HG02840 (cell line): ENCODE measurements at regions not wholly inside any gene's neighbourhood (a gene's known extent, or its start where the extent isn't known, plus 50 kb on each side); places are given as distances from the start of the nearest gene placed in this dataset.
"Not testable (repeated sequence)": the region's sequence is repeated elsewhere in the genome, so short reads cannot be mapped to it uniquely, and the experiment has no call there.

Source experiments
- ATAC-seq: cut with Tn5 transposase; IDR thresholded peaks from one replicate; pipeline ENCODE4 v1.9.1; 2021; ENCODE audit warnings: mild to moderate bottlenecking, moderate library complexity, moderate number of reproducible peaks; ENCODE audit not compliant: unreplicated experiment, low FRiP score

DNA sequence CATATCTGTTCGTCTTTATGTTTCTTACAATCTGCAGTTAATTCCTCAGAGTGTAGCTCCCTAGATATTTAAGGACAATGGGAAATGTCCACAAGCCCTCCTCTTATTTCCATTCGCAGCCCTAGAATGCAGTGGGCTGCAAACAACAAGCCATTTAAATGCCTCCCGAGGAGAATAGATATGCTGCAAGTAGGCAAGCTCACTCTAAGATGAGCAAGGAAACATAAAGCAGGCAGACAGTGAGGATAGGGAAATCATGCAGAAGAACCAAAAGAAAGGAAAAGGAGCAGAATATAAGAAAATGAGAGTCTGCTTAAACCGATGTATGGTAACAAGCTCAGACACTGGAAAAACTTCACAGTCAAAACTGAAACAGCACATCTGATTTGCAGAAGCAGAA lies 561.9 kb downstream of the GBE1 start:
- no peak for ATAC-seq

DNA sequence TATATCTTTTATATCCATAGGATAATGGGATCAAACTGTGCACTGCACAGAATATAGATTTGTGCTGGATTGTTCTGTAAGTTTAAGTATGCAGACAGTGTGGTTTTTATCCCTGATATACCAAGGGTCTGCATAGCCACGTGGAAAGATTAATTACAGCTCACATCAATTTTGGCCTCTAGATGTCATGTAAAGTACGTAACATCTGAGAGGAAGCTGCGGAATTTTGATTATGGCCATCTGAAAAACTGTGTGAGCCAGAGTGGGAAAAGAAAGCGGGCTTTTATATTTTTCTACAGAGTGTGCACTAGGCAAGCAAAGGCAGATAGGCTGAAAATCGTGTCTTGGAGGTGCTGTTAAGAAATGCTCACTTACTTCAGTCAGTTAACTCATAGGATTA lies 562.7 kb downstream of the GBE1 start:
- no peak for ATAC-seq

DNA sequence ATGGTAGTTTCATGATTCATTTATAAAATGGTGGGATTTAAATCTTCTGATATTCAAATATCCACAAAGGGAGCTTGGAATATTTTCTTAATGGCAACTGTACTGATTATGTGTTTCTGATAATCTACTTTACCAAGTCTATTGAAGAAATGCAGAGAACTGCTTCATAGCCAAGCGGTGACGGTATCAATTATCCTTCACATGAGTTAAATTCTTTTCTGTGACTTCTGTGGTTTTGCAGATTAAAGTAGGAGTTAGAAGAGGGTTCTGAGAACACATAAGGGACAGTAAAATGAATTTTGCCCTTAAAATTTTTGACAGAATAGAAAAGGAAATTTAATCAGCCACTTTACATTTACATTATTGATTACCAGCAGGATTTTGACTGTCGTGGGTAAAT lies 563.2 kb downstream of the GBE1 start:
- ATAC-seq = no peak

DNA sequence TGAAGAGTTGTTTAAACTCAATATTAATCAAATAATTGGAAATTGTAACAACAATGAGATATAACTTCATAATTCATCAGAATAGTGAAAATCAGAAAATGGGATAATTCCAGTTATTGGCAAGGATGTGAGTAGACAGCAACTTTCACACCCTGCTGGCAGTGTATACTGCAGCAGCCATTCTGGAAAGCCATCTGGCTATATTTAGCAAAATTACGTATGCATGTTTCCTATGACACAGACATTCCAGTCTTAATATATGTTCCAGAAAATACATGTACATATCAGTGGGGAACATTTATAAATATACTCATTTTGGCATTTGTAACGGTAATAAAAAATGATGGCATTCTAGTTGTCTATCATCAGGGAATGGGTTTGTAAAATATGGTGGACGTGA lies 564.1 kb downstream of the GBE1 start:
- ATAC-seq = no peak

DNA sequence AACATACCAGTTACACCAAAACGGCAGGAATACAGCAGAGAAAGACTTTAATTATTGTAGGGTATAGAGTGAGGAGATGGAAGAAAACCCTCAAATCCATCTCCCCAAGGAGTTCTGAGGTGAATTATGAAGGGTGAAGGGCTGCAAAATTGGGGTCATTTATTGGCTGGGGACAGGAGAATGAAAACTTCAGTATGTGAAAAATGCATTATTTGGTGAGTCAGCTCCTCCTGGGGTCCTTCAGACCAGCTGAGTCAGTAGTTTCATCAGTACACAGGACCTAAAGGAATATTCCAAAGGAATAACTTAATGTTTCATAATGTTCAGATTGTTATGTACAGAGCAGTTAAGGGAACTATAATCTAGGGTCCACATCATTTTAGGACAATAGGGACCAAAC lies 566.0 kb downstream of the GBE1 start:
- no peak for ATAC-seq

DNA sequence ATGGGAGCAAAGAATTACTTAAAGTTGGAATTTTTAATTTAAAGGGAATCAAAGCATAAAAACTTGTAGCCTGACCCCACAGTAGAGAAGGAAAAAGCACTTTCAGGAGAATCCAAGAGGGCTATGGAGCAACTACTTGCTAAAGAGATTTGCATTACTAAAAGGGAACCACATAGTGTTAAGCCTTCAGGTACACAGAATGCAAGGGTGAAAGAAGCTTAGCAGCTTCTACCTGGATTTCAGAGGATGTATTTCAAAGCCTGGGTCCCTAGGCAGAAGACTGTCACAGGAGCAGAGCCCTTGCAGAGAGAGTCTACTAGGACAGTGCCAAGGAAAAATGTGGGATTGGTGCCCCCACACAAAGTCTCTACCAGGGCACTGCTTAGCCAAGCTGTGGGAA lies 575.0 kb downstream of the GBE1 start:
- ATAC-seq = no peak

DNA sequence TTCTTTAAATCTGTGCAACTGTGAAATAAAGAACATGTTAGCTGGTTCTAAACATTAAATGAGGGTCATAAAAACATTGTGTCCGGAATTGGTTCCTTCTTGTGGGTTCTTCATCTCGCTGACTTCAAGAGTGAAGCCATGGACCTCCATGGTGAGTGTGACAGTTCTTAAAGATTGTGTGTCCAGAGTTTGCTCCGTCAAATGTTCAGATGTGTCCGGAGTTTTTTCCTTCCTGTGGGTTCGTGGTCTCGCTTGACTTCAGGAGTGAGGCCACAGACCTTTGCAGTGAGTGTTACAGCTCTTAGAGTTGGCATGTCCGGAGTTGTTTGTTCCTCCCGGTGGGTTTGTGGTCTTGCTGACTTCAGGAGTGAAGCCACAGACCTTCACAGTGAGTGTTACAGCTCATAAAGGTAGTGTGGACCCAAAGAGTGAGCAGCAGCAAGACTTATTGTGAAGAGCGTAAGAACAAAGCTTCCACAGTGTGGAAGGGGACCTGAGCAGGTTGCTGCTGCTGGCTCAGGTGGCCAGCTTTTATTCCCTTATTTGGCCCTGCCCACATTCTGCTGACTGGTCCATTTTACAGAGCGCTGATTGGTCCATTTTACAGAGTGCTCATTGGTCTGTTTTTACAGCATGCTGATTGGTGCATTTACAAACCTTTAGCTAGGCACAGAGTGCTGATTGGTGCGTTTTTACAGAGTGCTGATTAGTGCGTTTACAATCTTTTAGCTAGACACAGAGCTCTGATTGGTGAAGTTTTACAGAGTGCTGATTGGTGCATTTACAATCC lies 579.2 kb downstream of the GBE1 start:
- not testable (repeated sequence) for ATAC-seq

DNA sequence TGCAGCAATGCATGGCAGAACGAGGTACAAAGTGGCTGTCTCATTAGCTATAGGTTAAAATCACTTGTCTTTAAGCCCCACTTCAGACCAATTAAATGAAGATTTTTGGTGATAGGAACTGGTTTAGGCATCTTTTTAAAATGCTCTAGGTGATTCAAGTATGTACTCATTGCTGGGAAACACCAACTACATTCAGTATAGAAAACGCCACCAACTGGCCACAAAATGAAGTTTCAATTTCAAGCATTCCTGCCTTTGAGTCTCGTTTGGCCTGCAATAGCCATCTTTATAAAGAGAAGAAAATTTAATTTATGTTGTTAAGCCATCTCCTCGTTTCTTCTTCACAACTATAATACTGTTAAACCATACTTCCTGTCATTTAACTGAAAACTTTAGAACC lies 587.9 kb downstream of the GBE1 start:
- ATAC-seq = no peak

DNA sequence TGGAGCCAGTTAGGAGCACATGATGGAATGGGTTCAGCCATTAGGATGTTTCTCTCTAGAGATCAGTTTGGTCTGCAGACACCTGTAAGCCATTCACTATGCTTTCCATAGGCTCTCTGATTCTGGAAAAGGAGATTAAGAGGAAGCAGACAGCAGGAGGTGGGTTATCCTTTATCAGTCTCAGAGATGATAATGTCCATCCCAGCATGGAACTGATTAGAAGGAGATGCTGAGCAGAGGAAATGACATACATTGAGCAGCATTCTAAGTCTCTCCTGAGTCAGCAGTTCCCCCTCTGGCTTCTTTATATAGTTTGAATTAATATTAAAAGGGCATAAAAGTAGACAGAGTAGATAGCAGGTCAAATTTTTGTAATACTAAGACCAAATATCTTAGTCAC lies 591.1 kb downstream of the GBE1 start:
- ATAC-seq = no peak

DNA sequence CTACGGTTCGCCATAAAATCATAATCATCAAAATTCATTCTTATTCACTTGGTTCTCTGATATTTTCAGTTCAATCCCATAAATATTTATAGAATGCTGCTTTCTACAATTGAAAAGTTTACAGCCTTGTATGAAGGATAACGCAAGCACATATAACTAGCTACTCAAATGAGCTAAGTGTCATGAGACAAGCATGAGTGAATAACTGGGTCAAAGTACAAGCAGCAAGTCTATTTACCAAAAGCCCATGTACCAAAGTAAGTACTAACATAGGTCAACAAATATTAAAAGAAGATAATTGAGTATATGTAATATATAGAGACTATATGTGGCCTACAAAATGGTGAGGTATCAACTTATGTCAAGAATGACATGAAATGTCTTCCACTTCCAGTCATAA lies 596.6 kb downstream of the GBE1 start:
- no peak for ATAC-seq

DNA sequence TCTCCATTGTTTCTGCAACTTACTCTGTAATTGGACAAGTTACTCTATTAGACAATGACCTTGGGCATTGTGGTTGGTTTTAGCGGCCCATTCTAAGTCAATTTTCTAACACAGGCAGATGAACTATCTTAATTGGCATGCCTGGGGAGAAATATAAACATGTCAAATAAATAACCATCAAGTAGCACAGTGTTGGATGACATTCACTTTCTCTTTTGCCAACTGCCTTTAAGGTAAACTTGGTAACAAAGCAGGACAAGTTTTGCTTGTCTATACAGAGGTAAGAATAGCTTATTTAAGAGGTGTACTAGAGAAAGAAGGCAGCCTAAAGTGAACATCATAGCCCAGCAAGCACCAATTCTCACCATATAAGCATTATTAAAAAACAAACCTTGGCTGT lies 599.6 kb downstream of the GBE1 start:
- no peak for ATAC-seq

DNA sequence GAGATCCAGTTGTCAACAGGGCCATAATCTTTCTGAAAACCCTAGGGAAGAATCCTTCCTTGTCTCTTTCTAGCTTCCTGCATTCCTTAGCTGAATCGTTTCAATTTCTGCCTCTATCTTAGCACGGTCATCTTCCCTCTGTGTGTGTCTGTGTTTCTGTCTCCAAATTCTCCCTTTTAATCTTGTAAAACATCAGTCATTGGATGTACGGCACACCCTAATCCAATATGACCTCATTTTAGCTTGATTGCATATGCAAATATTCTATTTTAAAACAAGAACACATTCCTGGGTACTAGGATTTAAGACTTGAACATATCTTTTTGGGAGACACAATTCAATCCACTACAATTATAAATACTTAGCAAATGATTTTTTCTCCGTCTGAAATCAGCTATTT lies 600.3 kb downstream of the GBE1 start:
- no peak for ATAC-seq

DNA sequence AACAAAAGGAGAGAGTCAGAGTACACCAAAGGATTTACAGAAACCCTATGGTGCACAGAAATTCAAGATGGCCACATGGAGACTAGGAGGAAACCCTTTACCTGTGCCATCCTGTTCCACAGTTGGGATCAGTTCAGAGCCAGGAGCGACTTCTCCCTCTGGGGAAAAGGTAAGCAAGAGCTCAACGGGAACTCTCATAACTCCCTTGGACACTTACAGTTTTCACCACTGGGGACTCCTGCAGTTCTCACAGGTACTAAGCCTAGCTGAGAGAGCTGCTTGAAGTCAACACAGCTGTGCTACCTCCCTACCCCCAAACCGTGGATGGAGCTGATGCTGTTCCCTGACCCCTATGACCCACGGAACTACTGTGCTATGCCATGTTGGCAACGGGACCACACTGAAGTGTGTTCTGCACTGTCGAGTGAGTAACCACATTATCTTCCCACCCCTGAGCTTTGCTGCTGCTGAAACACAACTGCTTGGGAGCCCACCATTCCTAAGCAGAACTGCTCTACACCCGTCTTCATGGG lies 606.8 kb downstream of the GBE1 start:
- ATAC-seq = no peak

DNA sequence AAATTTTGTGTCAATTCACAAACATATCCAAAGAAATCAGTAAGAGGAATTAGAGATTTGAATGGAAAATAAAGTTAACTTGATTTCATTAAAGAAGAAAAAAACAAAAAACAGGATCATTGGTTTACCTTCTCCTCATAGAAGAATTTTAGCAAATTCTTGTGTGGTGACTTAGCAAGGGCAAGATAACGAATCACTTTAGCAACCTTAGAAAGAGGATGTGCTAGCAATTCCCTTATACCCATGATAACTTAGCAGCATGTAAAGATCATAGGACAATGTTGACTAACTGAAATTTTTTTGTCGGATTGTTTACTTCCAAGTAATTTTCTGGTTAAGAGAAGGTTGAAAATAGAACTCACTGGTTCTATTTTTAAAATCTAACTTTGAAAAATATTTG lies 609.3 kb downstream of the GBE1 start:
- ATAC-seq = no peak

DNA sequence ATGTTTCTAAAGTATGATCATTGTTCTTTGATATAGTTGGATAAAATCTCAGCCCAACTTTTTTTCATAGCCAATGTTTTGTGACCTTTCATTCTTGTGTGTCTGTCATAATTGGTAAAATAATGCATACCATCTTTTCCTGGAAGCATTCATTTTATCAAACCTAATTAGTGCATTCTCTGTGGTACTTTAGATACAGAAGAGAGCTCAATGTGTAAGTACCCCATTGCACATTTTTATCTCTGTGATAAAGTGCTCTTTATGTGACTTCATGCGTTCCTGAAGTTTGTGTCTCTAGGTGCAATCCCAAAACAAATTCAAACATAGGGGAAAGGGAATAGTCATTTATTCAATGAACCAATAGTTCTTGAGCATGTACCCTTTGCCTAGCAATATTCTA lies 628.5 kb downstream of the GBE1 start:
- ATAC-seq = no peak

DNA sequence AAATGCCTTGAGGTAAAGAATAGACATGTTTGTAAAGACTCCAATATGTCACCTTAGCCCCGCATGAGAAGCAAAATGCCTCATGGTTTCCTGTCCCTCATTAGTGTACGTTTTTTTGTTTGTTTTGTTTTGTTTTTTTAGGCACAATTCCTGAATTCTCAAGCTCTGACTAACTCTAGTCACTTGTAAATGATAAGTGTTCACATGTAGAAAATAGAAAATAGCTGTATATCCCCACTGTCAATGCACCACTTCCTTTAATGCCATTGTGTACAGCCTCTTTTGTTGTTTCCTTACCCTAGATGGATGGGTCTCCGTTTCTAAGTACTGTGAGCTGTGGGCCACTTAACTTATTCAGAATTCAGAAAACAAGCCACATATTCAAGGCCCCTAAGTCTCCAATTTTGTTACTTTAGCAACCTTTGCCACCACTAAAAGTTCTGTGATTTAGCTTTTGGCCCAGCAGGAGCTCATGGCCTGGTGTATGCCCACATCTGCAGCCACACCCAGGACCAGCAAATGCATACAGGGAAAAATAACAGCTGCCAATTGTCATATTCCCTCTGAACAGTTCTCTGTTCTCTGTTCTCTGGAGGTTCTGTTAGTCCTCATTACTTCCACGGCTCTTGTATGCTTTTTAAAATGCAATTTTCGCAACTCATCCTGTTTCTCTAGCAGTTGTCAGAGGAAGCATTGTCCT lies 655.5 kb downstream of the GBE1 start:
- no peak for ATAC-seq

DNA sequence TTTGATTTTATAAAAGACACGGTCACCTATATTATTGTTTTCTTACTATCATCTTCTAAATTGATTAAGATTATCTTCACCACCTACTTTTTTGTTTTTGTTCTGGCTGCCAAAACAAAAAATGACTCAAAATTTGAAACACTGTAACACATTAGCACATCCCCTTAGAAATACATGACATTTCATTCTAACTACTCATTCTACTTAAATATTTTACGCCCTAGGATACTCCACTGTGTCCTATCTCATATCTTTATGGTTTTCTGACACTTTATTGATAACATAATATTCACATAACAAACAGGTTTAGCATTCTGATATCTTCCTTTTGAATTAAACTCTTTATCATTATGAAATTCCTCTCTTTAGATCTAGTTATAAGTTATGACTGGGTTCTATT lies 656.2 kb downstream of the GBE1 start:
- ATAC-seq = no peak

DNA sequence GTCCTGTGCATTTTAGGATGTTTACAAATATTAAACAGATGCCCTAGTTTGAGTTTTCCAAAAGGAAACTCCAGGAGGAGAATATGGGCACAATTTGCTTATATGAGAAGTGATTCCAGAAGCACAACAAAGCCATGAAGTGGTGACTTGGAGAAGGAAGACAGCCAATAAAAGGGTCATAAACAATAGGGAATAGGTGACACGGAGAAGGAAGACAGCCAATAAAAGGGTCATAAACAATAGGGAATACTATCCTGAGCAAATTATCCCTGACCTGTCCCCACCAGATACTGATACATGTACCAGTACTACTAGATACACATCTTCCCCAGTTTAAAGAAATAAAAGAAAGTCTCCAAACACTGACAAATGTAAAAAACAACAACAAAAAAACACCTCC lies 663.6 kb downstream of the GBE1 start:
- ATAC-seq = no peak

DNA sequence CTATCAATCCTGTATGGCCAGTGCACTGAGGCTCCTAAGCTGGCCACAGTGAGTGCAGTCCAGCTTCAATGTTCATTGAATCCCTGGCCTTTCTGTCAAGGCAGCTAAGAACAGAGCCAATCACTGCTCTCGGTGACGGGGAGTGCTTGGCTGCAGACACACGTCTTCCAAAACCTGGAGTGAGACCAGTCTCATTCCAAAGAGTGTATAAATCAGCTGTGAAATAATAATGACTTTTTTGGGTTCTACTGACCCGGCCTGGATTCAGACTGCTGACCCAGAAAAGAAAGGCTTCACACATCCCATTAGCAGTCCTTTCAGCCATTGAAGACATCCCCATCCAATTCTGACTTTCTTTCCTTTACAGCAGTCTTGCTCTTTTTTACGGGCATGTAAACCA lies 665.5 kb downstream of the GBE1 start:
- no peak for ATAC-seq

DNA sequence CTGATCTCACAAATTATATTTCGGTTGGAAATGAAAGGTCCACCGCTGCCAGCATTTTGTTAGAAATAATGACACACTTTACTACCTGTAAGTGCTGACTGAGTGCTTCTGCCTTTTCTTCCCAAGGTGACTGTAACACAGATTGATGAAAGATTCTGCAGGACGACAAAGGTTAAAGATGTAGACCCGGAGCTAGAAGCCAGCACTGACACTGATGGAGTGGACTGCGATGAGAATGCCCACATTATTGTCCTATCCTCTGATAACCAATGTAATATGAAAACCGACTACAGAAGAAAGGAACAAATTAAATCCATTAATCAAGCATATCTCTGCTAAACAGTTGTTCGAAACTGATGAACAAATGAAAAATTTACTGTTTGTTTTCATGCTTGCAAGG lies 666.5 kb downstream of the GBE1 start:
- ATAC-seq = no peak

DNA sequence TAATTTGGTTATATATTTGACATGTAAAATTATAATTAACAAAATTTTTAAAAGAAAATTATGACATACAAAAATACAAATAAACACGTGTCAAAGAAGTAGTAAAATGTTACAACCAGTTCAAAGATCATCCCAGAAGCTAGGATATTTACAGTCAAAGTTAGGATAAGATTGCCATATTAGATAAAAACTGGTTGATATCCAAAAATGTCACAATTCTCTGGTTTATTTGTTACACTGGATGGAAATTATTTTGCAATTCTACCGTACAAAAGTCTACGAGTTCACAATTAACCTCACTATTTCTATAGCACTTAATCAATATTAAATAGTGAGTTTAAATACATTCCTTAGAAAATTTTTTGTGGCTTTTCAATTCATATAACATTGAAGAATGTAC lies 673.8 kb downstream of the GBE1 start:
- no peak for ATAC-seq

DNA sequence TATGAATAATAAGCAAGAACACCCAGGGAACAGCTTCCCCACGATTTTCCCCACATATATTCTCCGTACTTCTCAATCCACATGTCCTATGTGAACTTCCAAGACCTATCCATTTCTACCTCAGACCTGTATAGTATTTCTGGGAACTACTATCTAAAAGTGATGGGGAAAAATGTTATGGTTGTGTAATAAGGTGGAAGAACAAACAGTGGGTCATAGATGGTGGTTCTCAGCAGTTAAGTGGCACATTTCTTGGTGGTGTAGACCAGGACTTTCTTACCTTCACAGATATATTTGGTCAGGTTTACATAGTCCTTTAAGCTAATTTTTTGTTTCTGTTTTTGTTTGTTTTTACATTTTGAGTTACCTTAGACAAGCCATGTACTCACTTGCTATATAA lies 675.1 kb downstream of the GBE1 start:
- ATAC-seq = no peak
